ENCODE measurements at regions not wholly inside any gene's neighbourhood (a gene's known extent, or its start where the extent isn't known, plus 50 kb on each side); places are given as distances from the start of the nearest gene placed in this dataset.

- Histone ChIP-seq H2AK5ac (ENCODE audit: insufficient read length, low read length) (no peak overlapping the region), H3K4ac (ENCODE audit: low read depth, low read length) (no peak overlapping the region), H3K18ac (ENCODE audit: insufficient read length, low read depth, low read length) (no peak overlapping the region), H3T11ph (ENCODE audit: low read length) (no peak overlapping the region), H2BK5ac (ENCODE audit: insufficient read length, low read length) (no peak overlapping the region), H4K5ac (ENCODE audit: insufficient read length, low read depth, low read length) (no peak overlapping the region), H2AFZ (ENCODE audit: low read length) (no peak overlapping the region), H3K4me2 (ENCODE audit: insufficient read depth, insufficient read length, low read length) (no peak overlapping the region), H3K27me3 (ENCODE audit: insufficient read depth, low read length) (no peaks in the 10 kb centered on the region), H4K8ac (replicated peaks; ENCODE audit: insufficient read length, low read depth, low read length) (no peak overlapping the region), H3K23ac (ENCODE audit: insufficient read length, low read depth, low read length) (no peak overlapping the region), H3K14ac (ENCODE audit: insufficient read depth, low read length) (no peak overlapping the region), H3K9me3 (ENCODE audit: control insufficient read depth, low read depth, low read length) (peaks cover 4% of the 10 kb centered on the region), H4K91ac (ENCODE audit: insufficient read length, low read depth, low read length) (no peak overlapping the region), H2BK12ac (ENCODE audit: insufficient read length, low read depth, low read length) (no peak overlapping the region), H4K20me1 (ENCODE audit: control insufficient read depth, insufficient read depth, insufficient read length) (no peaks in the 10 kb centered on the region), H2BK120ac (ENCODE audit: low read depth, low read length, poor library complexity, severe bottlenecking) (no peak overlapping the region), H3K27ac (ENCODE audit: insufficient read length, low read depth, low read length) (no peak overlapping the region), H3K79me2 (ENCODE audit: insufficient read depth, low read length) (no peaks in the 10 kb centered on the region), H3K9ac (ENCODE audit: extremely low read depth, insufficient read length, low read length) (no peak overlapping the region), H2BK20ac (ENCODE audit: low read depth, low read length, poor library complexity, severe bottlenecking) (no peak overlapping the region), H3K56ac (ENCODE audit: insufficient read length, low read depth, low read length) (no peak overlapping the region), H2BK15ac (ENCODE audit: low read depth, low read length) (no peak overlapping the region), H3K23me2 (ENCODE audit: insufficient read length, low read depth, low read length, poor library complexity, severe bottlenecking) (no peaks in the 10 kb centered on the region), H3K79me1 (ENCODE audit: insufficient read depth, low read depth, low read length, poor library complexity, severe bottlenecking) (no peaks in the 10 kb centered on the region), H3K4me1 (ENCODE audit: insufficient read depth, low read length) (no peaks in the 10 kb centered on the region)
- DNase-seq = no peak
- peaks cover 1 to 15% (median 12%) of the 10 kb centered on the region in 3 experiments; a peak in 6 of 7 replicates for H3K36me3 Mint-ChIP-seq (ENCODE audit: insufficient read depth in 1 of 3, low read depth in 3 of 3)
- 0 out of 4 replicates have a peak, but pooled peaks cover 0 to 2% of the 10 kb centered on the region in 2 experiments for H3K4me1 Mint-ChIP-seq
- no CpG with 5 or more reads among the region's 1 CpG for WGBS (ENCODE audit: extremely low coverage, insufficient read length, low lambda C conversion rate)
- no peak overlapping the region for H3K27ac Mint-ChIP-seq
- peaks cover 3 to 7% of the 10 kb centered on the region in 2 experiments; a peak in 4 of 5 replicates for H3K9me3 Mint-ChIP-seq
- TF ChIP-seq CTCF (conservative IDR thresholded peaks at IDR 0.05) = no peak
- H3K4me3 Mint-ChIP-seq = no peak overlapping the region
- no peaks in the 10 kb centered on the region; the same call in none of the 2 replicates for H3K27me3 Mint-ChIP-seq (ENCODE audit: low read depth)
These were observed 164.1 kb upstream of the OLIG3 start for GRCh38 chr6:137658287-137658686.

All from H9 (cell line).